ENCODE measurements at regions not wholly inside any gene's neighbourhood (a gene's known extent, or its start where the extent isn't known, plus 50 kb on each side); places are given as distances from the start of the nearest gene placed in this dataset.

- intact Hi-C loops (cut with DNase I), result no loop called here
- no peak for DNase-seq (ENCODE audit: low spot score)
These were observed 734.9 kb downstream of the DTWD2 start for GRCh38 chr5:118253225-118254061.

GRCh38 chr5:118249386-118249785 lies 739.0 kb downstream of the DTWD2 start:
- intact Hi-C loops (cut with DNase I), result no loop called here
- DNase-seq (ENCODE audit: low spot score), result no peak

DNA sequence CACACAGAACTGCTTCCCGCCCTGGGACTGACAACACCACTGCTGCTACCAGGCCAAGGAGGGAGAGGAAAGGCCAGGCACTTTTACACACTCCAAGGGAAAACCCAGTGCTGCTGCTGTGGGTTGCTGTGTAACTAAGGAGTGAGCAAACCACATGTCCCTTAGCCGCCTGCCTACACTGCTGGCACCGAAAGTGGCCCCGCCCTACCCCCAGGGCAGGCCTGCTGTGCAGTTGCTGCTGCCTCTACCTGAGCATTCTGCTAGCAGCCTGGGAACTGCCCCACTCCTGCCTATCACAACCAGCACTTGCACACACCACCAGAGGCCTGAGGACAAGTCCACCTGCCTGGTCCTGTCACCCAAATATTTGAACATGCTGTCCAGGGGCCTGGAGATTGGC lies 740.9 kb downstream of the DTWD2 start:
- intact Hi-C loops (cut with DNase I), result no loop called here
- DNase-seq (ENCODE audit: low spot score), result no peak

GRCh38 chr5:118243613-118244012 lies 744.7 kb downstream of the DTWD2 start:
- intact Hi-C loops (cut with DNase I), result no loop called here
- DNase-seq (ENCODE audit: low spot score), result no peak

- DNase-seq (ENCODE audit: low spot score), result no peak
- intact Hi-C loops (cut with DNase I), result no loop called here
These were observed 745.3 kb downstream of the DTWD2 start for GRCh38 chr5:118243068-118243467.

DNA sequence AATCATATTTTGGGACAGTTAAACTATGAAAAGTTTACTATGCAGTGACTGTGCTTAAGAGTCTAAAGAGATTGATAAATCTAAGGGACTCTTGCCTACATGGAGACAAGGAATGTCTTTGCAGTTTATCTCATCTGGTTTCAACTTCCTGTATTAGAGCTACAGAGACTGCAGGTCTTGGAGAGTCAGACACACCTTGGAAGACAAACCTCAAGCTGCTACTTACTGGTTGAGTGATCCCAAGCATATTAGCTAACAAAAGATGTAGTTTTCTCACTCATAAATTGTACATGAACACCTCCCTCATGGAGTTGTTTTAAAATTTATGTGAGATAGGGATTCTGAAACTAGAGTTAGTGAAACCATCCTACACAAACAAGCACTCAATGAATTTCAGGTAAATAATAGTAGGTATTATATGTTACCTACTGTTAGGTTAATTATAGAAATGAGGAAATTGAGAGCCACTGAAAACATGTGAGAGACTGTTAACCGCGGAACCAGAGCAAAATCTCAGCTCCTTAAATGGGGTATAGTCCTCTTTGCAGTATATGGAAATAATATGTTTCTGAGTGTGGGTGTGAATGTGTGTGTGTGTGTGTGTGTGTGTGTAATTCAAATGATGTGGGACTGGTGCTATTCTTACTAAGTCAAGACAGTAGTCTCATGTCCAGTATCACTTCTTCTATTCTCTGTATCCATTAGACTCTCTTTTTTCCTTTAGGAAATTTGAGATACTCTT lies 752.1 kb downstream of the DTWD2 start:
- intact Hi-C loops (cut with DNase I), result no loop called here
- no peak for DNase-seq (ENCODE audit: low spot score)

DNA sequence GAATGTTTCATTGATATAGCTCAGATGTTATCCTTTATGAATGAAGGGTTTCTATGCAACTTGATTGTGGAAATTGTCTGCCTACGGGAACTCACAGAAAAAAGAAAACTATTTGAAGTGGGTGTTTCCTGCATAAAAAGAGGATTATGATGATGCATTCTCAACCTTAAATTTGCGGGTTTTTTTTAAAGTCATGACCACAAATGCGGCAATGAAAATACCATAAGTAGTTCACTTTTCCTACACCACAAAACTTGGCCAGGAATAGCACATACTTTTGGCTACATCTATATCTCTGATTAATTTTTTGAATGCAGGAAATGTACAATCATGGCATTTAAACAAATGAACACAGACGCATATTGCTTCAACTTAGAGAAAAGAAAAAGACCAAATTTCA lies 754.7 kb downstream of the DTWD2 start:
- no peak for DNase-seq (ENCODE audit: low spot score)
- intact Hi-C loops (cut with DNase I), result no loop called here

DNA sequence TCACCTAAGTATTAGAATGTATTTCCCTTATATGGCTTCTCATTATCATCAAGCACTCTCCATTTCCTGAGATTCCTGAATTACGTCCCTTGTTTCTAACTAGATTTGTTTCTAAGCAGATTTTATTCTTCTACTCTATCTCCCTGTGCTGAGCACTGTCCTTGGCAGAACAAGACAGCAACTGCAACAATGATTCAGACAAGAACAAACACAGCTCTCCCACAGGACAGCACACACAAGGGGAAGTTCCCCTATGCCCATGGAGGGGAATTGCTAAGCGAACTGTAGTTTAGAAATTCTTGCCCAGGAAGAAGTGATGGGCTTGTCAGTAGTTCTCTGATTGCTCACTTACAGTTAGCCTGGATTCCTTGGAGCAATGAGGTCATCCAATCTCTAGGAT lies 759.9 kb downstream of the DTWD2 start:
- DNase-seq (ENCODE audit: low spot score), result no peak
- intact Hi-C loops (cut with DNase I), result no loop called here

DNA sequence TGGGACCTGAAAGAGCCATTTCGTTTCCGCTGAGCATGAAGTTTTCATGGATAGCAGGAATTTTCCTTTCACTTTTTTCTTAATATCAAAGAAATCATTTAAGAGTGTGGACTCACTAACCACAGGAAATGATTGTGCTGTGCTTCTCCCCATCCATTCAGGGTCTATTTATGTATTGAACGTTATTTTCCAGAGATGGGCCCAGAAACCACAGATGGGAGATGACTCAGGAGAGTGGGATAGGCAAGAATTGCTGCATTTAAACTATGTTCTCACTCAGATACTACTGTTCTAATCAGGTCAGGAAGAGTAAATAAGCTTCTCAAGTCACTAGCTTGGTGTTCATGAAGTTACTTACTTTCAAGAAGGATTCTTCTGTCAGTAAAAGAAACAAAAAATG lies 763.8 kb downstream of the DTWD2 start:
- DNase-seq (ENCODE audit: low spot score), result no peak
- intact Hi-C loops (cut with DNase I), result no loop called here

GRCh38 chr5:118220556-118221195 lies 767.7 kb downstream of the DTWD2 start:
- intact Hi-C loops (cut with DNase I), result no loop called here
- no peak for DNase-seq (ENCODE audit: low spot score)

- intact Hi-C loops (cut with DNase I), result no loop called here
- no peak for DNase-seq (ENCODE audit: low spot score)
These were observed 776.7 kb downstream of the DTWD2 start for GRCh38 chr5:118211606-118212005.

DNA sequence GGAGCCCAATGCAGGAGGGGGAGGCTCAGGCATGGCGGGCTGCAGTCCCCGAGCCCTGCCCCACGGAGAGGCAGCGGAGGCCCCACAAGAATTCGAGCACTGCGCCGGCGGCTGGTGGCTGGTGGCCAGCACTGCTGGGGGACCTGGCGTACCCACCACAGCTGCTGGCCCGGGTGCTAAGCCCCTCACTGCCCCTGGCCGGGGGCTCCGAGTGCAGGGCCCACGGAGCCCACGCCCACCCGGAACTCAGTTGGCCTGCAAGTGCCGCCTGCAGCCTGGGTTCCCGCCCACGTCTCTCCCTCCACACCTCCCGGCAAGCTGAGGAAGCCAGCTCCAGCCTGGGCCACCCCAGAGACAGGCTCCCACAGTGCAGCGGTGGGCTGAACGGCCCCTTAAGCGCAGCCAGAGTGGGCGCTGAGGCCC lies 780.3 kb downstream of the DTWD2 start:
- DNase-seq (ENCODE audit: low spot score), result no peak
- intact Hi-C loops (cut with DNase I), result no loop called here

- no peak for DNase-seq (ENCODE audit: low spot score)
- intact Hi-C loops (cut with DNase I), result no loop called here
These were observed 788.5 kb downstream of the DTWD2 start for GRCh38 chr5:118199801-118200200.

GRCh38 chr5:118196229-118196628 lies 792.1 kb downstream of the DTWD2 start:
- intact Hi-C loops (cut with DNase I), result no loop called here
- DNase-seq (ENCODE audit: low spot score), result no peak

- DNase-seq (ENCODE audit: low spot score), result no peak
- intact Hi-C loops (cut with DNase I), result no loop called here
These were observed 793.1 kb downstream of the DTWD2 start for GRCh38 chr5:118195211-118195610.

- intact Hi-C loops (cut with DNase I), result no loop called here
- DNase-seq (ENCODE audit: low spot score), result no peak
These were observed 795.0 kb downstream of the DTWD2 start for GRCh38 chr5:118193194-118193905.

DNA sequence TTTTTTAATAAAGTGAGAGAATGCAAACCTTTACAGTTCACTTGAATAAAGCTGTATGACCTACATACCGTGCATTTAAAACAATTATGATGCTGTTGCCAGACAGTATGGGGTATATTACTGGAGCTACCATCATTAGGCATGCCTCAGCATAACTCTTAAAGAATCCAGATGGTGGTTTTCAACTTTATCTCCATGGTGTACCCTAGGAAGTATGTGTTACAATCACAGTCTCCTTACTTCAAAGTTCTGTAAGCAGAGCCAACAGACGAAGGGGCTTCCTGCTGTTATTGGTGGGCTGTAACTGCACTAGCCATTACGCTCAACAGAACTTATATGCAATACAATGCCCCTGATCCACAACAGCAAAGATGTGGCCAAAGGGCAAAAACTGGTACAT lies 803.3 kb downstream of the DTWD2 start:
- DNase-seq (ENCODE audit: low spot score), result no peak
- intact Hi-C loops (cut with DNase I), result no loop called here

DNA sequence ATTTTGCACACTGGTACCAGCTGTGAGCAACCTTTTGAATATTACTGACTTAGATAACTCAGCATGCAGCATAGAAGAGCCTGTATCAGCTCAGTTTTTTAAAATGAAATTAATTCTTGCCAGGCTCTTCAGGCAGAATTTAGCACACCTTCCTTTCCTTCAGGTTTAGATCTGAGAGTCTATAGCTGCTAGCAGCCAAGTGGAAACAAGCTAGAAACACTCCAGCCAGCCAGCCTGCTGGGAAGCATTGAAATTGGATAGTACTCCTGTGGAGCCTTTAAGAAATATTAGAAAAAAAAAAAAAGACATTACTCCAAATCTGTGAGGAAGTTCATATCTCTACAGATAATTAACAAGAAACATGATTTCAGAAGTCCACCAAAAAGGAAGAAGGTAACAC lies 812.2 kb downstream of the DTWD2 start:
- intact Hi-C loops (cut with DNase I), result no loop called here
- no peak for DNase-seq (ENCODE audit: low spot score)

DNA sequence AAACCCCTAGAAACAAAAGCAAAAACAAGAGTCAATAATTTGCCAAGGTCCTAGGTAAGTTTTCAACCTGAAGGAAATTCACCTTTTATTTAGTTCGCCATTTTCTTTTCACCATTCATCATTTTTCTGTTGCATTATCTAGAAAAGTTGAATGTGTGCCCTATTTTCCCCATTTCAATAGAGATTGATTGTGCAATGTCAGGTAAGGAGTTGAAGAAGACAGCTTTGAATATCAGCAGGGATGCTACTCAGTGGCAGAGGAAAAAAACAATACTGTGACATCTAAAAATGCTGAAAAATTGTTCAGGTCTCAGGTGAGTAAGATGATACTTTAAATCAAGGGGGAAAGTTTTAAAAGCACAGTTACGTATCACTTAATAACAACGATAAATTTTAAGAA lies 813.7 kb downstream of the DTWD2 start:
- intact Hi-C loops (cut with DNase I), result no loop called here

DNA sequence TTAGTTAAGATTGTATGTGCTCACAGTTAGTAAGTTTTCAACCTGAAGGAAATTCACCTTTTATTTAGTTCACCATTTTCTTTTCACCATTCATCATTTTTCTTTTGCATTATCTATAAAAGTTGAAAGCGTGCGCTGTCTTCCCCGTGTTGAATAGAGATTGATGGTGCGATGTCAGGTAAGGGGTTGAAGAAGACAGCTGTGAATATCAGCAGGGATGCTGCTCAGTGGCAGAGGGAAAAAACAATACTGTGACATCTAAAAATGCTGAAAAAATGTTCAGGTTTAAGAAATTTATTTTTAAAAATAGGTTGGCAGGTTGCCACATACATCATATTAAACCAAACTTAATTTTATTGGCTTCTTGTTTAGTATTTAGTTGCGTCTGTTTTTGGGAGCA lies 815.0 kb downstream of the DTWD2 start:
- intact Hi-C loops (cut with DNase I), result no loop called here
- no peak for DNase-seq (ENCODE audit: low spot score)

More for the DNA sequence above, 813.7 kb downstream of the DTWD2 start:
- no peak for DNase-seq (ENCODE audit: low spot score)

Data from cardiac septum (tissue), 1 donor.